Upper lobe of left lung (tissue), 6 donors: ENCODE measurements at regions not wholly inside any gene's neighbourhood (a gene's known extent, or its start where the extent isn't known, plus 50 kb on each side); places are given as distances from the start of the nearest gene placed in this dataset.
A peak's percentile ranks its signal among the peaks of the same experiment; 100 is the strongest.

Source experiments
- ATAC-seq, 2 donors: fragments of 200-7000 bp; cut with Tn5 transposase; one replicate each; pipeline ENCODE4 v1.9.1; 2022; ENCODE audit warnings: mild to moderate bottlenecking in 2 of 2, moderate library complexity in 2 of 2; ENCODE audit not compliant: low FRiP score in 2 of 2
- DNase-seq, 2 donors: peaks; one replicate each; pipeline ENCODE4 v3.0.0-alpha.2; 2019 to 2020
- H3K27ac ChIP-seq, 4 donors: fragments of 200-600 bp; sonication (generic); one replicate each; pipeline ENCODE4 v1.5.1; 2016 to 2019
- H3K27me3 ChIP-seq, 4 donors: fragments of 200-600 bp; sonication (generic); one replicate each; pipeline ENCODE4 v1.5.1; 2017 to 2019
- H3K36me3 ChIP-seq, 4 donors: fragments of 200-600 bp; sonication (generic); one replicate each; pipeline ENCODE4 v1.5.1; 2016 to 2019
- H3K4me1 ChIP-seq, 4 donors: fragments of 200-600 bp; sonication (generic); one replicate each; pipeline ENCODE4 v1.5.1; 2018 to 2019
- H3K4me3 ChIP-seq, 4 donors: fragments of 200-600 bp; sonication (generic); one replicate each; pipeline ENCODE4 v1.5.1; 2017 to 2019; ENCODE audit warnings: mild to moderate bottlenecking in 2 of 4, moderate library complexity in 1 of 4
- H3K9me3 ChIP-seq, 4 donors: fragments of 200-600 bp; sonication (generic); one replicate each; pipeline ENCODE4 v1.5.1; 2018 to 2019
- CTCF ChIP-seq, 6 experiments: fragments of 450-650 bp in 4 of 6; fragments of 200-600 bp in 2 of 6; sonication (generic) in 2 of 6; IDR thresholded peaks; one replicate each; pipeline ENCODE4 v1.5.1; 2016 to 2019; ENCODE audit warnings: antibody characterized with exemption in 6 of 6
- EP300 ChIP-seq, 4 donors: sonication (generic); formaldehyde crosslinking; IDR thresholded peaks; one replicate each; pipeline ENCODE4 v1.5.1; 2017; ENCODE audit warnings: antibody characterized with exemption in 4 of 4, control low read depth in 2 of 4
- POLR2A ChIP-seq, 4 donors: fragments of 450-650 bp; IDR thresholded peaks; one replicate each; pipeline ENCODE4 v1.5.1; 2016 to 2017; ENCODE audit warnings: antibody characterized with exemption in 4 of 4, mild to moderate bottlenecking in 2 of 4
- POLR2AphosphoS5 ChIP-seq, 2 donors: sonication (generic); formaldehyde crosslinking; IDR thresholded peaks; one replicate each; pipeline ENCODE4 v1.5.1; 2017; ENCODE audit warnings: antibody characterized with exemption in 2 of 2
- WGBS, 2 donors: methylation state at CpG; one replicate each; pipeline ENCODE4 v1.1.5; 2017 to 2018; 5-methylcytosine and 5-hydroxymethylcytosine counted together
- donor health status: DM: no; HTN: no; CAD: no; lungs with moderate emphysema.
- donor health status: DM: no; HTN: yes; CAD: no; lungs with severe emphysema.

- DNase-seq: no peak
- no peaks in the 10 kb centered on the region for H3K4me1 ChIP-seq
- no peak overlapping the region for H3K27ac ChIP-seq
- H3K27me3 ChIP-seq: no peaks in the 10 kb centered on the region
- H3K36me3 ChIP-seq: no peaks in the 10 kb centered on the region
- no peak overlapping the region for H3K4me3 ChIP-seq
- TF ChIP-seq POLR2A (IDR thresholded peaks at IDR 0.05) (no peak), CTCF (IDR thresholded peaks at IDR 0.05) (no peak), POLR2AphosphoS5 (IDR thresholded peaks at IDR 0.05) (no peak), EP300 (IDR thresholded peaks at IDR 0.05) (no peak)
- no peak for ATAC-seq
- no peaks in the 10 kb centered on the region for H3K9me3 ChIP-seq
- WGBS, 2 donors: 71 to 73% methylated on average over 4 of the region's 4 CpGs
Measured at GRCh38 chr3:193129607-193130006, 111.4 kb upstream of the PLAAT1 start.

GRCh38 chr3:193130576-193130975, 110.4 kb upstream of the PLAAT1 start:
- DNase-seq (no peak), ATAC-seq (no peak)
- H3K9me3 ChIP-seq: no peaks in the 10 kb centered on the region
- H3K36me3 ChIP-seq: no peaks in the 10 kb centered on the region
- no peaks in the 10 kb centered on the region for H3K27me3 ChIP-seq
- H3K27ac ChIP-seq: no peak overlapping the region
- H3K4me3 ChIP-seq: no peak overlapping the region
- 69 to 88% methylated on average over 4 of the region's 4 CpGs for WGBS, 2 donors
- H3K4me1 ChIP-seq: no peaks in the 10 kb centered on the region
- TF ChIP-seq POLR2AphosphoS5 (IDR thresholded peaks at IDR 0.05) (no peak), CTCF (IDR thresholded peaks at IDR 0.05) (no peak), EP300 (IDR thresholded peaks at IDR 0.05) (no peak), POLR2A (IDR thresholded peaks at IDR 0.05) (no peak)

GRCh38 chr3:193132241-193132640, 108.8 kb upstream of the PLAAT1 start:
- Histone ChIP-seq H3K9me3 (no peaks in the 10 kb centered on the region), H3K4me1 (no peaks in the 10 kb centered on the region), H3K4me3 (no peak overlapping the region), H3K27me3 (no peaks in the 10 kb centered on the region), H3K36me3 (no peaks in the 10 kb centered on the region), H3K27ac (no peak overlapping the region)
- peak in 1 of 2 donors; percentile 62 for ATAC-seq
- no peak for DNase-seq
- TF ChIP-seq POLR2AphosphoS5 (IDR thresholded peaks at IDR 0.05) (no peak), POLR2A (IDR thresholded peaks at IDR 0.05) (no peak), CTCF (IDR thresholded peaks at IDR 0.05) (no peak), EP300 (IDR thresholded peaks at IDR 0.05) (no peak)
- whole genome bisulfite sequencing, 2 donors: 59 to 77% methylated on average over 2 of the region's 2 CpGs

- no peaks in the 10 kb centered on the region for H3K4me1 ChIP-seq
- no peaks in the 10 kb centered on the region for H3K9me3 ChIP-seq
- TF ChIP-seq CTCF (IDR thresholded peaks at IDR 0.05): no peak
- DNase-seq: no peak
- peak in 1 of 2 donors; percentile 58 for ATAC-seq
- no peaks in the 10 kb centered on the region for H3K36me3 ChIP-seq
- H3K27me3 ChIP-seq: no peaks in the 10 kb centered on the region
- 54 to 77% methylated on average over 4 of the region's 4 CpGs for WGBS, 2 donors
- H3K4me3 ChIP-seq: no peak overlapping the region
- H3K27ac ChIP-seq: no peak overlapping the region
Measured at GRCh38 chr3:193132964-193133363, 108.1 kb upstream of the PLAAT1 start.

GRCh38 chr3:193134856-193135255, 106.2 kb upstream of the PLAAT1 start:
- DNase-seq (no peak), ATAC-seq (peak in 1 of 2 donors; percentile 75)
- Histone ChIP-seq H3K36me3 (no peaks in the 10 kb centered on the region), H3K9me3 (no peaks in the 10 kb centered on the region), H3K27me3 (no peaks in the 10 kb centered on the region), H3K4me1 (no peaks in the 10 kb centered on the region), H3K27ac (no peak overlapping the region), H3K4me3 (no peak overlapping the region)
- TF ChIP-seq EP300 (IDR thresholded peaks at IDR 0.05) (no peak), POLR2AphosphoS5 (IDR thresholded peaks at IDR 0.05) (no peak), CTCF (IDR thresholded peaks at IDR 0.05) (no peak), POLR2A (IDR thresholded peaks at IDR 0.05) (no peak)
- WGBS, 2 donors: 59 to 68% methylated on average over 5 of the region's 5 CpGs
